ENCODE measurements at regions not wholly inside any gene's neighbourhood (a gene's known extent, or its start where the extent isn't known, plus 50 kb on each side); places are given as distances from the start of the nearest gene placed in this dataset.

- CTCF ChIA-PET, result interaction anchor here (0.9 to 2.2 kb wide), 10 partner anchors 62 to 656 kb away, joined by 3 to 13 read pairs (median 4); partner anchors contain the start of genes CPSF3 and ITGB1BP1
- peaks cover 24% of the 10 kb centered on the region for H3K27me3 Mint-ChIP-seq
- no peak overlapping the region for H3K27ac Mint-ChIP-seq
- H3K4me3 Mint-ChIP-seq, result no peak overlapping the region
- no peak for ATAC-seq
- no peak for DNase-seq
- H3K9me3 Mint-ChIP-seq (ENCODE audit: low read depth), result no peaks in the 10 kb centered on the region
- no peaks in the 10 kb centered on the region for H3K36me3 Mint-ChIP-seq
- peaks cover 8% of the 10 kb centered on the region for H3K4me1 Mint-ChIP-seq
Observed at GRCh38 chr2:9143264-9143815, 63.3 kb upstream of the ASAP2 start.

- ATAC-seq (peak; percentile 90), DNase-seq (peak; percentile 82)
- no peak overlapping the region for H3K27ac Mint-ChIP-seq
- H3K4me3 Mint-ChIP-seq, result no peak overlapping the region
- CTCF ChIA-PET, result interaction anchor here (0.8 to 2.2 kb wide), 12 partner anchors 62 to 657 kb away, joined by 3 to 13 read pairs (median 3); partner anchors contain the start of genes CPSF3 and ITGB1BP1
- peaks cover 8% of the 10 kb centered on the region for H3K4me1 Mint-ChIP-seq
- H3K36me3 Mint-ChIP-seq, result no peaks in the 10 kb centered on the region
- H3K9me3 Mint-ChIP-seq (ENCODE audit: low read depth), result no peaks in the 10 kb centered on the region
- H3K27me3 Mint-ChIP-seq, result peaks cover 19% of the 10 kb centered on the region
Observed at GRCh38 chr2:9142551-9143263, 63.9 kb upstream of the ASAP2 start.

- no peak overlapping the region for H3K27ac Mint-ChIP-seq
- peaks cover 13% of the 10 kb centered on the region for H3K27me3 Mint-ChIP-seq
- no peaks in the 10 kb centered on the region for H3K9me3 Mint-ChIP-seq (ENCODE audit: low read depth)
- no peak for ATAC-seq
- CTCF ChIA-PET, result interaction anchor here (0.8 to 2.2 kb wide), 7 partner anchors 9 to 291 kb away, joined by 3 to 13 read pairs (median 4); no protein-coding TSS in a partner anchor
- peaks cover 8% of the 10 kb centered on the region for H3K4me1 Mint-ChIP-seq
- no peaks in the 10 kb centered on the region for H3K36me3 Mint-ChIP-seq
- H3K4me3 Mint-ChIP-seq, result no peak overlapping the region
- no peak for DNase-seq
Observed at GRCh38 chr2:9141706-9142460, 64.7 kb upstream of the ASAP2 start.

- H3K9me3 Mint-ChIP-seq (ENCODE audit: low read depth), result no peaks in the 10 kb centered on the region
- H3K4me1 Mint-ChIP-seq, result peaks cover 8% of the 10 kb centered on the region
- H3K36me3 Mint-ChIP-seq, result no peaks in the 10 kb centered on the region
- H3K27me3 Mint-ChIP-seq, result peaks cover 11% of the 10 kb centered on the region
- CTCF ChIA-PET, result interaction anchor here (0.7 to 1.5 kb wide), 3 partner anchors 9 to 112 kb away, joined by 3 to 4 read pairs (median 4); no protein-coding TSS in a partner anchor
- DNase-seq (no peak), ATAC-seq (no peak)
- no peak overlapping the region for H3K4me3 Mint-ChIP-seq
- no peak overlapping the region for H3K27ac Mint-ChIP-seq
Observed at GRCh38 chr2:9141091-9141667, 65.4 kb upstream of the ASAP2 start.

GRCh38 chr2:9140645-9141044, 66.0 kb upstream of the ASAP2 start:
- H3K4me1 Mint-ChIP-seq, result peaks cover 8% of the 10 kb centered on the region
- peaks cover 11% of the 10 kb centered on the region for H3K27me3 Mint-ChIP-seq
- CTCF ChIA-PET, result interaction anchor here (0.7 to 2.6 kb wide), 4 partner anchors 9 to 268 kb away, joined by 3 to 11 read pairs (median 4); no protein-coding TSS in a partner anchor
- no peak for ATAC-seq
- H3K36me3 Mint-ChIP-seq, result no peaks in the 10 kb centered on the region
- H3K27ac Mint-ChIP-seq, result no peak overlapping the region
- no peaks in the 10 kb centered on the region for H3K9me3 Mint-ChIP-seq (ENCODE audit: low read depth)
- no peak overlapping the region for H3K4me3 Mint-ChIP-seq
- DNase-seq, result no peak

- Mint-ChIP-seq H3K4me1 (peaks cover 8% of the 10 kb centered on the region), H3K9me3 (ENCODE audit: low read depth) (no peaks in the 10 kb centered on the region), H3K36me3 (no peaks in the 10 kb centered on the region), H3K27ac (no peak overlapping the region), H3K27me3 (peaks cover 12% of the 10 kb centered on the region), H3K4me3 (no peak overlapping the region)
- peak; percentile 77 for DNase-seq
- CTCF ChIA-PET, result interaction anchor here (0.6 to 2.6 kb wide), 7 partner anchors 24 to 349 kb away, joined by 3 to 11 read pairs (median 3); no protein-coding TSS in a partner anchor
- ATAC-seq, result no peak
Observed at GRCh38 chr2:9139491-9140443, 66.8 kb upstream of the ASAP2 start.

- H3K36me3 Mint-ChIP-seq, result no peaks in the 10 kb centered on the region
- H3K4me3 Mint-ChIP-seq, result no peak overlapping the region
- H3K27ac Mint-ChIP-seq, result no peak overlapping the region
- H3K9me3 Mint-ChIP-seq (ENCODE audit: low read depth), result no peaks in the 10 kb centered on the region
- H3K27me3 Mint-ChIP-seq, result peaks cover 2% of the 10 kb centered on the region
- DNase-seq, result no peak
- H3K4me1 Mint-ChIP-seq, result peaks cover under 1% of the 10 kb centered on the region
- ATAC-seq, result no peak
- CTCF ChIA-PET, result interaction anchor here (0.7 to 2.6 kb wide), 2 partner anchors 92 to 265 kb away, joined by 4 to 11 read pairs; no protein-coding TSS in a partner anchor
Observed at GRCh38 chr2:9137379-9138150, 69.0 kb upstream of the ASAP2 start.

- Mint-ChIP-seq H3K27me3 (peaks cover 2% of the 10 kb centered on the region), H3K36me3 (no peaks in the 10 kb centered on the region), H3K4me1 (no peaks in the 10 kb centered on the region), H3K4me3 (no peak overlapping the region), H3K9me3 (ENCODE audit: low read depth) (no peaks in the 10 kb centered on the region), H3K27ac (no peak overlapping the region)
- ATAC-seq, result no peak
- CTCF ChIA-PET, result interaction anchor here (0.7 kb wide), 1 partner anchor 40 kb away, joined by 3 read pairs; no protein-coding TSS in a partner anchor
- no peak for DNase-seq
Observed at GRCh38 chr2:9135822-9136558, 70.6 kb upstream of the ASAP2 start.

- Mint-ChIP-seq H3K4me1 (no peaks in the 10 kb centered on the region), H3K4me3 (no peak overlapping the region), H3K9me3 (ENCODE audit: low read depth) (peaks cover 3% of the 10 kb centered on the region), H3K27me3 (no peaks in the 10 kb centered on the region), H3K36me3 (no peaks in the 10 kb centered on the region), H3K27ac (no peak overlapping the region)
- DNase-seq (no peak), ATAC-seq (no peak)
- CTCF ChIA-PET, result no interaction called here
Observed at GRCh38 chr2:9127316-9127715, 79.3 kb upstream of the ASAP2 start.

GRCh38 chr2:9126540-9126939, 80.1 kb upstream of the ASAP2 start:
- no peak overlapping the region for H3K27ac Mint-ChIP-seq
- H3K9me3 Mint-ChIP-seq (ENCODE audit: low read depth), result peaks cover 3% of the 10 kb centered on the region
- H3K36me3 Mint-ChIP-seq, result no peaks in the 10 kb centered on the region
- no peak overlapping the region for H3K4me3 Mint-ChIP-seq
- H3K4me1 Mint-ChIP-seq, result no peaks in the 10 kb centered on the region
- ATAC-seq (no peak), DNase-seq (no peak)
- H3K27me3 Mint-ChIP-seq, result no peaks in the 10 kb centered on the region
- CTCF ChIA-PET, result no interaction called here

GRCh38 chr2:9124231-9124741, 82.3 kb upstream of the ASAP2 start:
- H3K27me3 Mint-ChIP-seq, result no peaks in the 10 kb centered on the region
- no peak overlapping the region for H3K4me3 Mint-ChIP-seq
- peaks cover 3% of the 10 kb centered on the region for H3K9me3 Mint-ChIP-seq (ENCODE audit: low read depth)
- CTCF ChIA-PET, result no interaction called here
- no peaks in the 10 kb centered on the region for H3K36me3 Mint-ChIP-seq
- ATAC-seq, result no peak
- H3K27ac Mint-ChIP-seq, result no peak overlapping the region
- DNase-seq, result no peak
- no peaks in the 10 kb centered on the region for H3K4me1 Mint-ChIP-seq

Measured in activated CD8-positive, alpha-beta memory T cell treated with anti-CD3 and anti-CD28 coated beads, Interleukin-2, amount 10 ng/mL, durations not matched to agents 7 days and 5 days (primary cell).